SK-N-SH (cell line): ENCODE measurements at regions not wholly inside any gene's neighbourhood (a gene's known extent, or its start where the extent isn't known, plus 50 kb on each side); places are given as distances from the start of the nearest gene placed in this dataset.

ENCODE experiments used
- MAX ChIP-seq: IDR thresholded peaks from 2 replicates; pipeline ENCODE4 v1.4.0; 2012; ENCODE audit warnings: low read depth
- SIN3A ChIP-seq: IDR thresholded peaks from 2 replicates; pipeline ENCODE4 v1.6.1; 2012; ENCODE audit warnings: low read depth, mild to moderate bottlenecking, low read length, moderate library complexity, borderline replicate concordance

GRCh38 chr4:179582164-179582905, 2140.1 kb upstream of the AGA start:
- TF ChIP-seq MAX = no peak
- no peak for TF ChIP-seq SIN3A
